ENCODE measurements at regions not wholly inside any gene's neighbourhood (a gene's known extent, or its start where the extent isn't known, plus 50 kb on each side); places are given as distances from the start of the nearest gene placed in this dataset.

- no peak for TF ChIP-seq Cebpa-rat (IDR thresholded peaks at IDR 0.05)
- H3K4me1 ChIP-seq, result no peaks in the 10 kb centered on the region
Observed at GRCh38 chr12:107884769-107885694, 110.5 kb downstream of the ASCL4 start.

GRCh38 chr12:107888789-107889188 is 114.3 kb downstream of the ASCL4 start:
- no peaks in the 10 kb centered on the region for H3K4me1 ChIP-seq
- no peaks in the 10 kb centered on the region for H3K36me3 ChIP-seq
- TF ChIP-seq Cebpa-rat (IDR thresholded peaks at IDR 0.05), result no peak
- H3K27ac ChIP-seq, result no peak overlapping the region
- H4K20me1 ChIP-seq, result no peaks in the 10 kb centered on the region
- no peaks in the 10 kb centered on the region for H3K27me3 ChIP-seq
- H3K4me2 ChIP-seq, result no peak overlapping the region
- no peaks in the 10 kb centered on the region for H3K9me3 ChIP-seq
- H3K9ac ChIP-seq, result no peak overlapping the region
- no peak overlapping the region for H3K4me3 ChIP-seq

More at GRCh38 chr12:107884769-107885694, 110.5 kb downstream of the ASCL4 start:
- Histone ChIP-seq H3K27ac (no peak overlapping the region), H3K36me3 (no peaks in the 10 kb centered on the region), H3K9me3 (no peaks in the 10 kb centered on the region), H3K4me3 (no peak overlapping the region), H3K27me3 (no peaks in the 10 kb centered on the region), H4K20me1 (no peaks in the 10 kb centered on the region), H3K9ac (no peak overlapping the region), H3K4me2 (no peak overlapping the region)

- TF ChIP-seq Cebpa-rat (IDR thresholded peaks at IDR 0.05), result no peak
- Histone ChIP-seq H3K27me3 (no peaks in the 10 kb centered on the region), H3K4me2 (no peak overlapping the region)
Observed at GRCh38 chr12:107891967-107892366, 117.5 kb downstream of the ASCL4 start.

GRCh38 chr12:107894589-107894988 is 120.1 kb downstream of the ASCL4 start:
- Histone ChIP-seq H4K20me1 (no peaks in the 10 kb centered on the region), H3K9ac (no peak overlapping the region), H3K4me1 (no peaks in the 10 kb centered on the region), H3K36me3 (no peaks in the 10 kb centered on the region), H3K4me2 (no peak overlapping the region), H3K9me3 (no peaks in the 10 kb centered on the region), H3K27me3 (no peaks in the 10 kb centered on the region), H3K27ac (no peak overlapping the region), H3K4me3 (no peak overlapping the region)
- no peak for TF ChIP-seq Cebpa-rat (IDR thresholded peaks at IDR 0.05)

More at GRCh38 chr12:107891967-107892366, 117.5 kb downstream of the ASCL4 start:
- no peak overlapping the region for H3K4me3 ChIP-seq
- no peaks in the 10 kb centered on the region for H3K36me3 ChIP-seq
- no peaks in the 10 kb centered on the region for H3K4me1 ChIP-seq
- H3K9ac ChIP-seq, result no peak overlapping the region
- H4K20me1 ChIP-seq, result no peaks in the 10 kb centered on the region
- H3K9me3 ChIP-seq, result no peaks in the 10 kb centered on the region
- H3K27ac ChIP-seq, result no peak overlapping the region

GRCh38 chr12:107895966-107896365 is 121.5 kb downstream of the ASCL4 start:
- Histone ChIP-seq H3K9ac (no peak overlapping the region), H3K9me3 (no peaks in the 10 kb centered on the region), H3K27me3 (no peaks in the 10 kb centered on the region), H4K20me1 (no peaks in the 10 kb centered on the region), H3K36me3 (no peaks in the 10 kb centered on the region), H3K4me2 (no peak overlapping the region), H3K27ac (no peak overlapping the region), H3K4me1 (no peaks in the 10 kb centered on the region), H3K4me3 (no peak overlapping the region)
- no peak for TF ChIP-seq Cebpa-rat (IDR thresholded peaks at IDR 0.05)

- Histone ChIP-seq H3K4me1 (no peaks in the 10 kb centered on the region), H4K20me1 (no peaks in the 10 kb centered on the region), H3K27ac (no peak overlapping the region), H3K9ac (no peak overlapping the region), H3K36me3 (no peaks in the 10 kb centered on the region), H3K27me3 (peaks cover 24% of the 10 kb centered on the region), H3K4me2 (no peak overlapping the region), H3K9me3 (no peaks in the 10 kb centered on the region), H3K4me3 (no peak overlapping the region)
- no peak for TF ChIP-seq Cebpa-rat (IDR thresholded peaks at IDR 0.05)
Observed at GRCh38 chr12:107900588-107900987, 126.1 kb downstream of the ASCL4 start.

- H3K27ac ChIP-seq, result no peak overlapping the region
Observed at GRCh38 chr12:107903341-107904061, 129.0 kb downstream of the ASCL4 start.

GRCh38 chr12:107906707-107907106 is 132.2 kb downstream of the ASCL4 start:
- Histone ChIP-seq H3K4me3 (no peak overlapping the region), H3K9me3 (no peaks in the 10 kb centered on the region), H3K9ac (no peak overlapping the region), H3K4me2 (no peak overlapping the region), H3K27me3 (peaks cover 24% of the 10 kb centered on the region), H3K36me3 (no peaks in the 10 kb centered on the region), H4K20me1 (no peaks in the 10 kb centered on the region), H3K4me1 (no peaks in the 10 kb centered on the region), H3K27ac (no peak overlapping the region)
- TF ChIP-seq Cebpa-rat (IDR thresholded peaks at IDR 0.05), result no peak; the same call in 1 of the 2 replicates

More at GRCh38 chr12:107903341-107904061, 129.0 kb downstream of the ASCL4 start:
- Histone ChIP-seq H3K9ac (no peak overlapping the region), H3K36me3 (no peaks in the 10 kb centered on the region), H3K4me1 (no peaks in the 10 kb centered on the region), H3K9me3 (no peaks in the 10 kb centered on the region), H3K27me3 (peaks cover 24% of the 10 kb centered on the region), H3K4me3 (peak overlapping the region; percentile 59), H3K4me2 (peak overlapping the region; percentile 68), H4K20me1 (no peaks in the 10 kb centered on the region)
- no peak for TF ChIP-seq Cebpa-rat (IDR thresholded peaks at IDR 0.05)

- H3K9ac ChIP-seq, result no peak overlapping the region
- H4K20me1 ChIP-seq, result no peaks in the 10 kb centered on the region
- TF ChIP-seq Cebpa-rat (IDR thresholded peaks at IDR 0.05), result no peak
- H3K27me3 ChIP-seq, result no peaks in the 10 kb centered on the region
- H3K4me2 ChIP-seq, result no peak overlapping the region
- H3K4me3 ChIP-seq, result no peak overlapping the region
- H3K4me1 ChIP-seq, result no peaks in the 10 kb centered on the region
- H3K36me3 ChIP-seq, result no peaks in the 10 kb centered on the region
- H3K9me3 ChIP-seq, result no peaks in the 10 kb centered on the region
- no peak overlapping the region for H3K27ac ChIP-seq
Observed at GRCh38 chr12:107912421-107913004, 138.0 kb downstream of the ASCL4 start.

Measured in BLaER1 (cell line).